ENCODE measurements at regions not wholly inside any gene's neighbourhood (a gene's known extent, or its start where the extent isn't known, plus 50 kb on each side); places are given as distances from the start of the nearest gene placed in this dataset.

DNA sequence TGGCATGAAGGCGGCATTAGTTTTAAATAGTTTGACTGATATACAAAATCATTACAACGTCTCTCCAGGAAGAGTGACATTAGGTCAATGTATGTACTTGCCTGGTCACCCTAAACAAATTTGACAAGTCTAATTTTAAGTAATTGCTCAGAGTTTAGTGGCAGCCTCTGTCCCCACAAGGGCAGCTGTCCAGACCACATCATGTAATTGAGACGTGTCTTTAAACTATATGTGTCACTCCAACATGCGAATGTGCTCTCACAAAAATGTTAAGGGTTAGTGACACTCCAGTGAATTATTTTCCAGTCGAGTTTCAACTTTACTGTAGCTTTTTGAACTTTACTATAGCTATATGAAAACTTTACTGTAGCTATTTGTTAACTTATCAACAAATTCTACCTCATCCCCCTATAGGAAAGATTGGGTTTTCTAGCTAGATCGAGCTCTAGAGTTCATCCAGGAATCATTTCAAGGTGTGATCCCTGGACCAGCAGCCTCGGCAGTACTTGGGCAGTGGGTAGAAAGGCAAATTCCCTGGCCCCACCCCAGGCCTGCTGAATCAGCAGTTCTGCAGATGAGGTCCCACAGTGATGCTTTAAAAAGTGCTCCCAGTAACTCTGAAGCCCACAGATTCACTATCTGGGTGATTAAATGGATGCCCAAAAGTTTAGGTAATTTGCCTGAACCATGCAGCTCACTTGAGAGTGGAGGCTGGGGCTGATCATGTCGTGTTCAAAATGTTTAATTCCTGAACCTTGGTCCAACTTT is 66.4 kb upstream of the POU3F3 start:
- no peak for DNase-seq

DNA sequence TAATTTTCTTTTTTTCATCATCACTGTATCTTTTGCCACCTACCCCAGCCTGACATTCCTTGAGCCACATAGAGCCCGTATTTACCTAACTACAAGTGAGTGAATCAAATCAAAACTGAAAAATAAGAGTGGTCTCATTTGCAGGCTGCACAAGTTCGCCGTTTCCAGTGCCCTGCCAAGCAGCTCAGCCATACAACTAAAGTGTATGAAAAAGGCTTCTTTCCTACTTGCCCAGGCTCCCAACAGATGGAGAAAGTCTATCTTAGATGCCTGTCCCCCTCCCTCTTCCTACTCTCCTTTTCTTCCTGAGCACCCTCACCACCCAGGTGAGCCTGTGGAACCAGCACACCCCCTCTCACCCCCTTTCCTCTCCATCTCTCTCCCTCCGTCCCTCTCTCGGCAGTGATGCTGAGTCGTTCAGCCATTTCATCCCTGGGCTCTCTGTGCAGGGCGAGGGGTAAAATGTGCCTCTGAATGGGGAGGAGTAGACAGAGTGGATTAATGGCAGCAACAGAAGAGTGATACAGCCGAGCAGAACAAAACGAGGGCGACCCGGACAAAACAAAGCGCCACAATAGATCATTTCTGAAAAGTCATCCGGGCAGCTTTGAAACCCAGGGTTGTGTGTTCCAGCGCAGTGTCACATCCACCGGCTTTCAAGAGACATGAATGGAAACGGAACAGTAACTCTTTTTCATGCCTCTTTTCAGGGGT is 65.0 kb upstream of the POU3F3 start:
- no peak for DNase-seq

DNA sequence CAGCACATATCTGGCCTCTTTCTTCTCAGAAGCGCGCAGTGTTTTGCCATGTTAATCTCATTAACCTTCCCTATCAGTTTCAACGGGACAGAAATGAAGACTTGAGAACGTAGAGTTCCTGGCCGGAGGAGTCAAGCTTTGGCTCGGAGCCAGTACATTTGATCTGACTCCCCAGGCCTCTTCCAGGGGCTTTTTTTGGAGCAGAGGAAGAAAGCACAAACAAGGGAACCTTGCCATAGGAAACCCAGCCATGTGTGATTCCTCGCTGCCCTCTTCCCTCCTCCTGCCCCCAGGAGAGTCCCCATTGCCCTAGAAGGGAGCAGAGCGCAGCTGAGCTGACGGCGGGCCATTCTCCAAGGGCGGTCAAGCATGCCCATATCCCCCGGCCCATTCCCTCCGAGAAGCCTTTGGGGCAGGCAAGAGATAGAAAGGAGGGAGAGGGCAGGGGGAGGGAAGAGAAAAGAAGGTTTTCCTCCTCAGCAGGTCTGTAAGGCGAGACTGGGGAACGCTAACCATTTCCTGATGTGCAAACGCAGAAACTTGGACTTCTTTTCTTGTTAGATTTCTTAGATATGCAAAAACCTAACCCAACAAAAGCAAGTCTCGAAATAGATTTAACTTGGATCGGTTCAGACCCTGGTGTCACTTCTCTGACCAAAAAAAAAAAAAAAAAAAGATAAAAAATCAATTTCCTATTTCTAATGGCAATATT is 63.7 kb upstream of the POU3F3 start:
- no peak for DNase-seq

DNA sequence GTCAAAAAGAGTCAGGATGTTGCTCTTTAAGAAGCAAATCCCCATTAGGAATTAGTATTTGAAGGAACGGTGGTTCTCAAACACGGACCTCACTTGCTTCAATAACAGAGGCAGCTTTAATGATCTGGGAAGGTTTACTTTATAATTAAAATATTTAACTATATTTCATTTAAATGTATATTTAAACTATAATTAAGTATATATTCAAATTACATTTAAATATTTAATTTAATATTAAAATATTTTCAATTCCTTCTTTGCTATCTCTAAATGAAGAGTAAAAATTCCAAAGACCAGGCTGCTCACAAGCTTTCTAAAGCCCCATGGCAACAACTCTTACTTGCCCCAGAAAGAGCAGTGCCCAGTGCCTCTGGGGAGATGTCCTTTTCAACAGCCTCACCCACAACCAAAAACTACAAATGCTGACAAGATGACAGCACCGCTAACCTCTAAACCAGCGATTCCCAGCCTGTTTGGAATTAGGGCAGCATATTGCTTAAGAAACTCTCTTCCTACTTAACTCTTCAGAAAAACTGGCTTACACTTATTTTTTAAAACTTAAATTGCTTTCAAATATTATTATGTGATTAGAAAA is 62.9 kb upstream of the POU3F3 start:
- DNase-seq: no peak

DNA sequence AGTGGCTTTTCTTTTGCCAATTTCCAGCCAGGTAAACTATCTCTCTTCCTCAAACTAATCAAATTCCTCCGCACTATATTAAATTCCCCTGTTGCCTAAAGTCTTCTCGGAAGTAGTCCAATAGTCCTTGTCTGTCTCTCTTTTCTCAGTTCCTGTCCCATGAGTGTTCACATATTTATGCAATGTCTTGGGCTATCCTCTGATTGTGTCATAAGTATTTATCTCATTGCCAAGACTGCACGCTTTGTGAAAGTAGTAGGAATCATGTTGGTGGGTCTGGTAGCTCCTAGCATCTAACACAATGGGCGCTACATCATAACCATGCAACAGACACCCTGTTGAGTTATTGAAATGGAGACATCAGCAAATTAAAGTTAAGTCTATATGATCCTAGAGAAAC is 59.9 kb upstream of the POU3F3 start:
- DNase-seq: no peak

DNA sequence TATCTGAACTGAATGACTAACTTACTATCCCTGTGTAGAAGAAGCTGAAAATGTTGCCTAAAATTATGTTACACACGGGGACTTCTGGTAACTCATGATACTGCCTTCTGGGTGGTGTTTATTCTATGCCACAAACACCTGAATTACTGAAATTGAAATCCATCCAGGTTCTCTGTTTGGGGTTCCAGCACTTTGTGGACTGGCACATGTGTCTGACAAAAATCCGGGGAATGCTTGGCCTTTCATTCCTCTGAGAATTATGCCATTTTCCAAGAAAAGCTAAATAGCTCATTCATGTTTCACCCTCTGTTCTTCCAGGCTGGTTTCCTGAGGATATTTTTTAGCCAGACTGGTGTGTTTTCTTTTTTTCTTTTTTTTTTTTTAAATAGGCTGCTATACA is 59.5 kb upstream of the POU3F3 start:
- DNase-seq: no peak

All from DMS79 treated with DMSO at 0.1 percent for 48 hours (cell line).